ENCODE measurements at regions not wholly inside any gene's neighbourhood (a gene's known extent, or its start where the extent isn't known, plus 50 kb on each side); places are given as distances from the start of the nearest gene placed in this dataset.
"Not testable (repeated sequence)": the region's sequence is repeated elsewhere in the genome, so short reads cannot be mapped to it uniquely, and the experiment has no call there.

DNA sequence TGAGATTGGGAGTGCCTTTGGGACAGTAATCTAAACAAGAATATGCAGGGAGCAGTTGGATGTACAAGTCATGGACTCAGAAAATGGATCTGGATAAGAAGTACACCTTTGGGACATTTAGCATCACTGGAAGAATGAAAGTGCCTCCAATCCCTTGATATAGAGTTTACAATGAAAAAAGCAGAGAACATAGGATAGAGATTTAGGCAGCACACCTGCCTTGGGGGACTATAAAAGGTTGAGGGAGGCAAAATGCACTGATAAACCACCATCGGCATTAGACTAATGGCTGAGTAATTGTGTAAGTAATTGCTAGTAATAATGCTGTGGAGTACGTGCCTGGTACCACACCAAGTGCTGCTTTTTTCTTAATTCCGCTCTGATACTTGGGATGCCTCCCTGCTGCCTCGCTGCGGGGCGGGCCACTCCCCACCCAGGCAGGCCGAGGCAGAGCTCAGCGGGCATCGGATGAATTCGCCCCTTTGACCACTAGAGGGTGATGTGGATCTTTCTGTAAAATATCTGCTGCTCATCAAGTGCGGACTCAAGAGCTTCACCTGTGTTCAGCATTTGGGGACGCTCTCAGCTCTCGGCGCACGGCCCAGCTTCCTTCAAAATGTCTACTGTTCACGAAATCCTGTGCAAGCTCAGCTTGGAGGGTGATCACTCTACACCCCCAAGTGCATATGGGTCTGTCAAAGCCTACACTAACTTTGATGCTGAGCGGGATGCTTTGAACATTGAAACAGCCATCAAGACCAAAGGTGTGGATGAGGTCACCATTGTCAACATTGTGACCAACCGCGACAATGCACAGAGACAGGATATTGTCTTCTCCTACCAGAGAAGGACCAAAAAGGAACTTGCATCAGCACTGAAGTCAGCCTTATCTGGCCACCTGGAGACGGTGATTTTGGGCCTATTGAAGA is 99.9 kb downstream of the ANKRD18B start:
- DNase-seq (ENCODE audit: low read depth) = peak; percentile 31

DNA sequence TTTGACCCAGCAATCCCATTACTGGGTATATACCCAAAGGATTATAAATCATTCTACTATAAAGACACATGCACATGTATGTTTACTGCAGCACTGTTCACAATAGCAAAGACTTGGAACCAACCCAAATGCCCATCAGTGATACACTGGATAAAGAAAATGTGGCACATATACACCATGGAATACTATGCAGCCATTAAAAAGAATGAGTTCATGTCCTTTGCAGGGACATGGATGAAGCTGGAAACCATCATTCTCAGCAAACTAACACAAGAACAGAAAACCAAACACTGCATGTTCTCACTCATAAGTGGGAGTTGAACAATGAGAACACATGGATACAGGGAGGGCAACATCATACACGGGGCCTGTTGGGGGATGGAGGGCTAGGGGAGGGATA is 104.3 kb downstream of the ANKRD18B start:
- in situ Hi-C loops (cut with HindIII; ENCODE audit: low sequenced_read_pairs); DNase-seq (ENCODE audit: low read depth); H3K4me3 ChIP-seq (ENCODE audit: low read depth, low read length): not testable (repeated sequence)

More for the DNA sequence above, 99.9 kb downstream of the ANKRD18B start:
- H3K4me3 ChIP-seq (ENCODE audit: low read depth, low read length) = no peak overlapping the region
- TF ChIP-seq, protein P1, sequence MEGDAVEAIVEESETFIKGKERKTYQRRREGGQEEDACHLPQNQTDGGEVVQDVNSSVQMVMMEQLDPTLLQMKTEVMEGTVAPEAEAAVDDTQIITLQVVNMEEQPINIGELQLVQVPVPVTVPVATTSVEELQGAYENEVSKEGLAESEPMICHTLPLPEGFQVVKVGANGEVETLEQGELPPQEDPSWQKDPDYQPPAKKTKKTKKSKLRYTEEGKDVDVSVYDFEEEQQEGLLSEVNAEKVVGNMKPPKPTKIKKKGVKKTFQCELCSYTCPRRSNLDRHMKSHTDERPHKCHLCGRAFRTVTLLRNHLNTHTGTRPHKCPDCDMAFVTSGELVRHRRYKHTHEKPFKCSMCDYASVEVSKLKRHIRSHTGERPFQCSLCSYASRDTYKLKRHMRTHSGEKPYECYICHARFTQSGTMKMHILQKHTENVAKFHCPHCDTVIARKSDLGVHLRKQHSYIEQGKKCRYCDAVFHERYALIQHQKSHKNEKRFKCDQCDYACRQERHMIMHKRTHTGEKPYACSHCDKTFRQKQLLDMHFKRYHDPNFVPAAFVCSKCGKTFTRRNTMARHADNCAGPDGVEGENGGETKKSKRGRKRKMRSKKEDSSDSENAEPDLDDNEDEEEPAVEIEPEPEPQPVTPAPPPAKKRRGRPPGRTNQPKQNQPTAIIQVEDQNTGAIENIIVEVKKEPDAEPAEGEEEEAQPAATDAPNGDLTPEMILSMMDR (IDR thresholded peaks at IDR 0.05; ENCODE audit: low read depth, low read length, missing control alignments) = peak; percentile 74
- in situ Hi-C loops (cut with HindIII; ENCODE audit: low sequenced_read_pairs) = no loop called here

DNA sequence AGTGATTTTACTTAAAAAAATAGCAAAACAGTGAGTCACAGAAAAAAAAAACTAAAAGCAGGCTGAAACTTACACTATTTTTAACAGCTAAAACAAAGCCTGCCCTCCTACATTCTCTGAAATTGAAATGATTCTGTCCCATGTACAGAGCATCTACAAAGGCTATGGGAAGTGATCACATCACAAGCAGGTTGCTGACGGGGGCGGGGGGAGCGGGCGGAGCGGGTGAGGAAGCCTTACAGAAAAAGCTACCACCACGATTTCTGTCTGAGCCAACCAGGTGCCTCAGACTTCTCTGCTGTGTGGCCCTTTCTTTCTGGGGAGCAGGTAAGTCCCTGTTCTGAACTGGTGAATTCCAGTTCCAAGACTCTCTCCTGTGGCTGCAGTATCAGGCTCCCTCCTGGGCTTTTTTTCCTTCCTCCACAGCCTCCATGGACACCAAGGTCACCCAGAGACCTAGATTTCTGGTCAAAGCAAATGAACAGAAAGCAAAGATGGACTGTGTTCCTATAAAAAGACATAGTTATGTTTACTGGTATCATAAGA is 104.9 kb downstream of the ANKRD18B start:
- DNase-seq (ENCODE audit: low read depth) = no peak
- TF ChIP-seq, protein P1 (IDR thresholded peaks at IDR 0.05; ENCODE audit: low read depth, low read length, missing control alignments) = no peak
- no peak overlapping the region for H3K4me3 ChIP-seq (ENCODE audit: low read depth, low read length)
- in situ Hi-C loops (cut with HindIII; ENCODE audit: low sequenced_read_pairs) = no loop called here

DNA sequence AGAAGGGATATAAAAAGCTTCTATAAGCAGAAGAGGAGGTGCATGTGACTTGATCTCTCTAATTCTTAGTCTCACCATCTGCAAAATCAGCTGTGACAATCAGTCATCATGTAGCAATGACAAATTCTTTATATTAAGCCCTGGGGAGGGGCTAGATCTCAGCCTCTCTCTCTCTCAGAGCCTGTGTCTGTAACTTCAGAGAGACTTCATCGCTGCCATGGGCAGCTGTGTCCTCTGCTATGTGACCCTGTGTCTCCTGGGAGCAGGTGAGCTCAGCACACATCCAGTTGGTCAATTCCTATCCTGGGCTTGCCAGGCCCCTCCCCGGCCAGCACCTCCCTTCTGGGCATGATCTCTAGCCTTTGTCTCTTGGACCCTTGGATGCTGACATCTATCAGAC is 109.6 kb downstream of the ANKRD18B start:
- H3K4me3 ChIP-seq (ENCODE audit: low read depth, low read length) = no peak overlapping the region
- TF ChIP-seq, protein P1 (IDR thresholded peaks at IDR 0.05; ENCODE audit: low read depth, low read length, missing control alignments) = no peak
- in situ Hi-C loops (cut with HindIII; ENCODE audit: low sequenced_read_pairs) = no loop called here
- DNase-seq (ENCODE audit: low read depth) = no peak

DNA sequence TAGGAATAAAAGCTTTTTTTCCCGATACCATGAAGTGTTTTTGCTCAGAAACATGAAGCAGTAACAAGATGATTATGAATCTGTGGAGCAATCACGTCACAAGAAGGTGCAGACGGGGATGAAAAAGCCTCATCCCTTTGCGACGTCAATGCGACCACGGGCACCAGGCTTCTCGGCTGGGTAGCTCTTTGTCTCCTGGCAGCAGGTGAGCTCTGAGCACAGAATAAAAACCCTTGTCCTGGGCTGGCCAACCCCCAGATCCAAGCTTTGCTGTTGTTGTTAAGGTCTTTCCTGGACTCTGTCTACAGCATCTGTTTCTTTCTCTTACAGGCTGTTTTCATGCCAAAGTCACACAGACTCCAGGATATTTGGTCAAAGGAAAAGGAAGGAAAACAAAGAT is 113.8 kb downstream of the ANKRD18B start:
- H3K4me3 ChIP-seq (ENCODE audit: low read depth, low read length) = no peak overlapping the region
- TF ChIP-seq, protein P1 (IDR thresholded peaks at IDR 0.05; ENCODE audit: low read depth, low read length, missing control alignments) = no peak

DNA sequence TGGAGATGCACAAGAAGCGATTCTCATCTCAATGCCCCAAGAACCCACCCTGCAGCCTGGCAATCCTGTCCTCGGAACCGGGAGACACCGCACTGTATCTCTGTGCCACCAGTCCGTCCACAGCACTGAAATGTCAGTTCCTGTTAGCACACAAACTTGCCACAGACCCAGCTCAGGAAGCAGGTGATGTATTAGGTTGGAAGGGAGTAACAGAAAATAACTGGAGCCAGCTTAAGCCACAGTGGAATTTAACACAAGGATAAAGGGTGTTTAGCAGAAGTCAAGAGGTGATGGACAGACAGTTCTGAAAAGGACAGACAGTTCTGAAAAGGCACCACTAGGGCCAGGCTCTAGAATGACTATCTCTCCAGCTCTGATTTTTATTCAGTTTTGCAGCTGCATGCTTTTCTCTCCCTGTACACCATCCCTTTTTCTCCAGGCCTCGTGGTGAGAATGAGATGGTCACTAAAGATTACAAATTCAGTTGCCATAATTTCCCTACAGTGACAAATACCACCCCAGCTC is 114.4 kb downstream of the ANKRD18B start:
- H3K4me3 ChIP-seq (ENCODE audit: low read depth, low read length) = no peak overlapping the region
- TF ChIP-seq, protein P1 (IDR thresholded peaks at IDR 0.05; ENCODE audit: low read depth, low read length, missing control alignments) = no peak
- in situ Hi-C loops (cut with HindIII; ENCODE audit: low sequenced_read_pairs) = no loop called here
- DNase-seq (ENCODE audit: low read depth) = no peak

More for the DNA sequence above, 113.8 kb downstream of the ANKRD18B start:
- DNase-seq (ENCODE audit: low read depth) = no peak
- in situ Hi-C loops (cut with HindIII; ENCODE audit: low sequenced_read_pairs) = no loop called here

DNA sequence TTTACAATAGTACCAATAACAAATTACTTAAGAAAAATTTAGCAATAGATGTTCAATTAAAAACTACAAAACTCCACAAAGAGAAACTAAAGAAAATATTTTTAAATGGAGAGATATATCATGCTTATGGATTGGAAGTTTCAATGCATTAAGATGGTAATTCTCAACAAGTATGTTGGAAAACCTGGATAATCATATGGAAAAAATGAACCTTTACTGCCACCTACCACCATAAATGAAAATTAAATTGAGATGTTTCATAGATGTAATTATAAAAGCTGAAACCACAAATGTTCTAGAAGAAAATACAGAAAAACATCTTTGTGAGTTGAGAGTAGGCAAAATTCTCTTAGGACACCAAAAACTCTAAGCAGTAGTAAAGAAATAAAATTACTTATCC is 121.7 kb downstream of the ANKRD18B start:
- in situ Hi-C loops (cut with HindIII; ENCODE audit: low sequenced_read_pairs) = no loop called here
- H3K4me3 ChIP-seq (ENCODE audit: low read depth, low read length) = no peak overlapping the region
- TF ChIP-seq, protein P1 (IDR thresholded peaks at IDR 0.05; ENCODE audit: low read depth, low read length, missing control alignments) = no peak
- DNase-seq (ENCODE audit: low read depth) = no peak
